Neural progenitor cell (in vitro differentiated cells): ENCODE measurements at regions not wholly inside any gene's neighbourhood (a gene's known extent, or its start where the extent isn't known, plus 50 kb on each side); places are given as distances from the start of the nearest gene placed in this dataset.

ENCODE experiments used
- CTCF ChIP-seq: fragments of 200-600 bp; sonication (generic); IDR thresholded peaks from 2 replicates; pipeline ENCODE4 v1.5.1; 2017; ENCODE audit warnings: antibody characterized with exemption, mild to moderate bottlenecking
- EZH2 ChIP-seq: fragments of 200-600 bp; sonication (generic); IDR thresholded peaks from 2 replicates; pipeline ENCODE4 v1.6.1; 2017; ENCODE audit warnings: antibody characterized with exemption, mild to moderate bottlenecking, moderate library complexity
- EZH2phosphoT487 ChIP-seq: fragments of 200-600 bp; sonication (generic); IDR thresholded peaks from 2 replicates; pipeline ENCODE4 v1.6.1; 2017; ENCODE audit warnings: antibody characterized with exemption

GRCh38 chr6:14383393-14384174, 266.0 kb downstream of the CD83 start:
- TF ChIP-seq CTCF: no peak
- no peak for TF ChIP-seq EZH2
- TF ChIP-seq EZH2phosphoT487: no peak
